ENCODE measurements at regions not wholly inside any gene's neighbourhood (a gene's known extent, or its start where the extent isn't known, plus 50 kb on each side); places are given as distances from the start of the nearest gene placed in this dataset.

DNA sequence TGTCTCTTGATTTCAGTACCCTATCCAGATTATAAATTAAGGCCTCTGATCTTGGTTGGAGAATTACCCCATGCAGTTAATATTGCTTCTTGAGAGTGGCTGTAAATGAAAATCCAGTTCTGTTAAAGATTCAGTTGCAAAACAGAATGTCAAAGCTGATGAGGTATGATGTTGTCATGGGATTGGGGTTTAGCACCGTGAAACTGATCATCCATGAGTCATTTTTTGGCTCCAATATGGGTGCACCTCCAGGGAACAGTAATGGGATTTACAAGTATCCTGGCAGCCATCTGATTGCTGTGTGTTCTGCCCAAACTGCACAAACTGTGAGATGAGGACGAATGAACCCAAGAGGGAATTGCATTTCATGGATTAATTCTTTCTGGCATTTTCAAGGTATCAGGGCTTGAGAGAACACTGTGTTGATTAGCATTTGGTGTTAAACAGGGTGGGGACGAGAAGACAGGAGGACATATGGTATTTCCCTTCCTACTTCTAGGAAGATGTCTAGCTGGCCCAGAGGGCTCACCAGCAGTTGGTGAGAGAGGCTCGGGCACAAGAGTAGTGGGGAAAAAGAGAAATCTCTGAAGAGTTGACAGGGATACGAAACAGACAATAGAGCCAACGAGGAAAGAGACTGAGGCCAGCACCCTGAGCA is 214.7 kb downstream of the GAS1 start:
- in situ Hi-C loops (cut with HindIII; ENCODE audit: low sequenced_read_pairs), result no loop called here

DNA sequence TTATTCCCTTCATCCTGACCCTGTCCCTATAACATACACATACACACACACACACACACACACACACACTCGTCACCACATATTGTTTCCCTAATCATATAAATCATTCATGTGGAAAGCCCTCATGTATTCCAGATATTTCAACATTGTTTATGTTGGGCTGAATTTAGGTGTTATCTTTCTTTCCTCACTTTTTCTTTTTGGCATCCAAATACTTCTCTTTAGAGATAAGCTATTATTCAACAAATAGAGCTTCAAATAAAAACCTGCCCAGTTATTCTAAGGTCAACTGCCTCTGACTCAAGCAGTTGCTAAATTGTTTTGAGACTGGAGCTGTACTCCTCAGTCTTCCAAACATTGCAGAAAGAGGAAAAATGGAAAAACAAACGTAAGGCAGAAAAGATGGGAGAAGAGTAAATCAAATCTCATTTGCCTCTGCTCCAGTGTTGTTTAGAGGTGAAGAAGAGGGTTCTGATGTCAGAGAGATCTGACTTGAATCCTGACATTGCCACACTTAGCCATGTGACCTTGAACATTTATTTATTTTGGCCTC is 215.7 kb downstream of the GAS1 start:
- in situ Hi-C loops (cut with HindIII; ENCODE audit: low sequenced_read_pairs), result no loop called here

DNA sequence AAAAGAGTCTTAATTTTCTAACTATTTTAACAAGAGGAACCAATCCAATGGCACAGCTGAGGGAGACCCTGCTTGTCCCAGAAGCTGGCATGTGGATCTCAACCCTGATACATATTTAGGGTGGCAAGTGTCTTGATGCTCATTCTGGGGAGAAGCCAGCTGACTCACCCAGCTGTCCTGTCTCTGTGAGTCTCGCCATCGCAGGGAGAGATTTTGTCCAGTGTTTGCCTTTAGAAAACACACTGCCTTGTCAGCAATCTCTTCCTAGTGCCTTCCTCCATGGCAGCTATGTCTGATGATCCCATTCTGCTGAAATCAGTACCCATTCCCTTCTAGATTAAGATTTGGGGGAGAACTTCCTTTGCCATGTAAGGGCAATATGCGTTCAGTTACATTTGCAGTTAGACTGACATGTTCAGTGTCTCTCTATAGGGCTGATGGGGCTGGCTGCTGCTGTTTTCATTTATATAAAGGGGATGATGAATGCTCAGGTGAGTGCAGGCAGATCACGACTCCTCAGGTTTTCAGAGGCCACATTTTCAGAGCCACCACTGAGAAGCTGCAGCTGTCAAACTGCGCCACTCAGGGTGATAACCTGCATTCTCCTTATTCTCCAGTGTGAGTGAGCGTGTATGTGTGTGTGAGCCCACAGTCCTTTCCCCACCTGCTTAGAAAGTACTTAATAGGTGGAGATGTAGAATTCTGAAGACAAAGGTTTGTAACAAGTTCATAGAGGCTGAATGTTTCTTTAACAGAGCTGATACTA is 217.0 kb downstream of the GAS1 start:
- in situ Hi-C loops (cut with HindIII; ENCODE audit: low sequenced_read_pairs), result no loop called here

DNA sequence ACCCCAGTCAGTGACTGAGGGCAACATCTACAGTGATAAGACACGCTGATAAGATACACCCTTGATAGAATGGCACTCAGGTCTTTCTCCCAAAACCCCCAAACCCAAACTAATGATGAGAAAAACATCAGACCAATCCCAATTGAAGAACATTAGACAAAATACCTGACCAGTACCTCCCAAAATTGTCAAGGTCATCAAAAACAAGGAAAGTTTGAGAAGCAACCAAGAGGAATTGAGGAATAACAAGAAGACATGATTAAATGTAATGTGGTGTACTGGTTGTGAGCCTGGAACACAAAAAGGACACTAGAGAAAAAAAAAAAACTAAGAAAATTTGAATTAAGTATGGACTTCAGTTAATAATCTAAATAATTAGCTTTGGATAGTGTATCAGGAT is 222.8 kb downstream of the GAS1 start:
- in situ Hi-C loops (cut with HindIII; ENCODE audit: low sequenced_read_pairs), result no loop called here

DNA sequence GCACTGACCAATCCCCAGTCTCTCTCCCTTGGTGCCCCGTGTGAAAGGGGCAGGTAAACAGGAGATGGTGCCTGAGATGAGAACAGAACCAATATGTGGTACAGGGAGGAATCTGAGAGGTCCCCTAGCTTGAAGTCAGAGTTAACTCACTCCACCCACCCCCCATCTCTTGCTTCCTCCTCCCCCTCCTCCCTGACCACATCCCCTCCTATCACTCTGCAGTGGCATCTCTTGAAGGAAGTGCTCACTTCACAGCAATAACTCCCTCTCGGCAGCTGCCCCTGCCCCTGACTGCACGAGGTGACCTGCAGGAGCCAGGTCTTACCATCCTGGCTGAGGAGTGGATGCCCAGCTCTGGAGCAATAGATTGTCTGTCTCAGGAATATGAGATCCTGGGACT is 224.0 kb downstream of the GAS1 start:
- in situ Hi-C loops (cut with HindIII; ENCODE audit: low sequenced_read_pairs), result no loop called here

DNA sequence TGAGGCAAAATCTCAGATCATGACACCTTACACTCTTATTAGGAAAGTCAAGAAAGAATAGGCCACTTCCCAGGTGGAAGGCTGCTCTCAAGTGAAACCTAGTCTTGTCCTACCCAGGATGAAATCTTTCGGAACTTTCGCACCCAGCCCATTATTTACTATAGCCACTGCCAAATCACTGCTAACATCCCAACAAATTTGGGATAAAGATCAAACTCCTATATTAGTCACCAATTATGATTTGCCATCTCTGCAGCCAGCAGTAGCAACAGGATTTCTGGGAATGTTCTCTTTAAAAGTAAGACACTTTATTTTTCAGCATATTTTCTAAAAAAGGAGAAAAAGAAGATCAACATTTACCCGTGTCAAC is 224.6 kb downstream of the GAS1 start:
- in situ Hi-C loops (cut with HindIII; ENCODE audit: low sequenced_read_pairs), result no loop called here

DNA sequence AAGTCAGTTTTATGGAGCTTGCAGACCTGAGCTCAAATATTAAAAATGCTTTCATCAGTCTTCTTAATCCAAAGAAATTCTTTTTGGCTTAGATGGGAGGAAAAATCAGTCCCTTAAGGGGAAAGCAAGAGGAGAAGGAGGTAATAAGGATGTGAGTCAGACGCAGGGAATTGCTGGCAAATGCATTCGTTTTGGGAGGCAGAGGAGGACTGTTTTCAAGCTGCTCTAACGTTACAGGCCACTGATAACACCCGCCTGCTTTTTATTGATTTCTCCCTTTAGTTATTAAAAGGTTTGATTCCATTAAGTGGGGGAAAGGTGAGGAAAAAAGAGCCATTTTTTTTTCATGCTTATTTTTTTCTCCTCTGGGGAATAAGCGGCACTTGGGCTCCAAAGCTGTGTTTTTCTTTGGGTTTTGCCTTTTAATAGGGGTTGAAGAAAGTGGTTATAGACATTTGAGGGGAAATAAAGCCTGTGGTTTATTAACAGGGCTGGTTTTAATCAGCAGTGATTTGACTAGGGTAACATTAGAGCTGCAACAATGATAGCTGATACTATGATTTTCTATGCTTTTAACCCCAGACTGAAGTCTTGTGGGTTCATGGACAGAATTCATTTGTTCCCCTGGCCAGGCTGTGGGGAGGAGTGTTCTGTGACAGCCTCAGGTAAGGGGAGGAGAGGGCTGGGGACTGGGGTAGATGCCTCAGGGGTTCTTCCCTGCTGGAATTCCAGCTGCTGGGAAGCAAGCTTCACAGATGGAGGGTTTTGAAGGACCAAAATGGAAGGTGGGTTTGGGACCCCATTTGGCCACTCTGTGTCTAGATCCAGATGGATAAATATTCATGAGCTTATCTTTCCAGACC is 225.2 kb downstream of the GAS1 start:
- in situ Hi-C loops (cut with HindIII; ENCODE audit: low sequenced_read_pairs), result no loop called here

DNA sequence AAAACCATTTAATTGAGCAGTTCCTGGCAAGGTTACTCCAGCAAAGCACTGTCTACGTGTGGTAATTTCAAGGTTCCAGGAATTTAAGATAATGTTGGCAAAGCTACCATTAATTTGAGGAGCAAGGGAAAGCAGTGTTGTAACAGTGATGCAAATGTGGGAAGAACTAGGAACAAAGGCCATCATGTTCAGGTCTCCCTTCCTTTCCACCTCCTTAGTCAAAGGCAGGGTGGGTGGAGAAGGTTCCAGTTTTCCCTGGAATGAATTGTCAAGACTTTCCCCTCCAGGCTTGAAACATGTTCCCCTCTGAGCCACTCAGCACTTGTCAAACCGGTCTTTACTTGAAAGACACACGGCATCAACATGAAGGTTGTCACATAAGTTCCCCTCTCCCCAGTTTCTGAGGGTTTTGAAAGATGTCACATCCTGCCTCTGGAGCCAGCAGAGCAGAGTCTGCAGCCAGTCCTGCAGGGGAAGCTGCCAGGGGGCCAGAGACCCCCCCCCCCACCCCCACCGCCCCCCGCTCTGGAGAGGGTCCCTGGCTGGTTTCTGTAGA is 226.0 kb downstream of the GAS1 start:
- in situ Hi-C loops (cut with HindIII; ENCODE audit: low sequenced_read_pairs), result no loop called here

DNA sequence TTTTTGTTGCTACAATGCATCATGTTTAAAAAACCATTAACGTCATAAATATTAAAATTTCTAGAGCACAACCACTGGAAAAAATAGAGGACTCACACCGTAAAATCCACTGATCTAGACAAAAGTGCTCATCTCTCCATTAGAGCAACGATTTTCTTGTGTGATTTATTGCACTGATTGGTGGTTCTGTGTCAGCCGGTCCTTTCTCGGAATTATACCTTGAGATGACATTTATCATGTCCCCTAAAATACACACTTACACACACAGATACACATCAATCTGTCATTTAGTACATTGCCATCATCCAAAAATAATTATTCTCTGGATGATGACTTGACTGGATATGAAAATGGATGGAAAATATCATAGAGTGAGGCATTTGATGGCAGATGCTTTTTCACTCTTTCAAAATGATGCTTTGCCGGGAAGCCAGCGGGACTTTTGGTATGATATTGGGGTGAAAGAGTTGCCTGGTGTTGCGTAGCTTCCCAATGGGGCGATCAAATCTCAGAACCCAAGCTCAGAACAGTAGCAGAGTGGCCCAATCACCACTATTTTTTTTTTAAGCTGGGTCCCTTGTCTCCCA is 226.6 kb downstream of the GAS1 start:
- in situ Hi-C loops (cut with HindIII; ENCODE audit: low sequenced_read_pairs), result no loop called here

DNA sequence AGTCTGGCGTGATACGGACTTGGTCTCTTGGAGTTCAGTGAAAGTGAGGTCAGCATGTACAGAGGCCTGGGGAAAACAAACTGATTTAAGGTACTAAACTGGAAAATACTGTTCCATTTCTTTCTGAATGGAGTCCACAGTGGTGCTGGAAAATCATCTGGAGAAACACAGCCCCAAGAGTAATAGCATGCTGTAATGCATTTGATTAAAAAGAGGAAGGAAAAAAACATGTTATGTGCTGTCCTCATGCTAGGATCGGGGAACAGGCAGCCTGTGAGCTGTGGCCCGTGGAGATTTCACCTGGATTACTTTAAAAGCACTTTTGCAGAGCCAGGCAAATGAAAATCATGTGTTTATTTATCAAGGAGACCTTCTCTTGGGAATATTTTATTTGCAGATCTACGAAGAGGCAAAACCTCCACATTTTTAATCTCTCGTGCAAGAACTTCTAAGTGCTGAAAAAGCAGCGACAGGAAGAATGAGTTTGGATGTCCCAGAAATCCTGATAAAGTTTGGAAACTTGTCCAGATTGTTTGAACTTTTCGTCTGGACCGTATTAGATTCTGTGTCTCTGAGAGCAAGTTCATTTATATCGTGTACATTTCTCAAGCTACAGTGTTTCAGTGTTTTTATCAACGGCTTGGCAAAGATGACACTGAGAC is 228.8 kb downstream of the GAS1 start:
- in situ Hi-C loops (cut with HindIII; ENCODE audit: low sequenced_read_pairs), result no loop called here

DNA sequence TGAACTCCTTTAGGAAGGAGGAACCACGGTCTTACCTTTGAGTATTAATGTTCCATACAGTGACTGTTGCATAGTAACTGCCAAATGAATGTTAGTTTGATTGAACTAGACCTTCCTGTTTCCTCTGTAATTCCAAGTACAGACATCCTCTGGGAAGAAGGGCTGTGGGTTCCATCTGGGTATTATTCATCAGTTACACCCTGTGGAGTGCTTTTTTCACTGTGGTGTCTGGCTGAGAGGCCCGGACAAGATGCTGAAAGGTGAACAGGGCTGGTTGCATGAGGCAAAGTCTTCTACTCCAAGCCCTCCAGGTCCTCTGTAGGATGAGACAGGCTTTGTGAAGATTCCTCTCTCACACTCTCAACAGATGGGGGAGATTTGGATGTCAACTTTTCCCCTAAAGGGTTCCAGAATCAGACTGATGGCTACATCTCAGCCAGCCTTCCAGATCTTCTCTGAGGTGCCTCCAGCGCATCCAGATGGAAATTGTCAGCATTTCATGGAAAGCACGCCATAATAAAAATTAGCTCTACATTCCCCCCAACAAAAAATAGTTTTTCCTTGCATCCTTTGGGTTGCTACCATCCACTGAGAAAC is 230.9 kb downstream of the GAS1 start:
- in situ Hi-C loops (cut with HindIII; ENCODE audit: low sequenced_read_pairs), result no loop called here

DNA sequence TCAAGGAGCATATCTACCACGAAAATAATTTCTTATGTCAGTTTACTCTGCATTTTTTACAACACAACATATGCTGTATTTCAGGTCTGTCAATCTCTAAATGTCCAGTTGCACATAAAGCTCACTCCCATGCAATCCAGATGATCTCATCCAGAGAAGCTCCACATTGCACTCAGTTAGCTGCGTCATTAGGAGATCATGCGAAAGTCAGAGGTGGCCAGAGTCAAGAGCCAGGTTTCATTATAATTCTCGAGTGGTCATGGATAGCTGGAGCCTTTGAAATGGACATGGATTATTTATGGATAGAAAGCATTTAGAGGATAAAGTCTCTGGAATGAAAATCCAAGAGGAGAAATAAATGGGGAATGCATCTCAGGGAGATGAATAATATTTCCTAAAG is 232.3 kb downstream of the GAS1 start:
- in situ Hi-C loops (cut with HindIII; ENCODE audit: low sequenced_read_pairs), result no loop called here

DNA sequence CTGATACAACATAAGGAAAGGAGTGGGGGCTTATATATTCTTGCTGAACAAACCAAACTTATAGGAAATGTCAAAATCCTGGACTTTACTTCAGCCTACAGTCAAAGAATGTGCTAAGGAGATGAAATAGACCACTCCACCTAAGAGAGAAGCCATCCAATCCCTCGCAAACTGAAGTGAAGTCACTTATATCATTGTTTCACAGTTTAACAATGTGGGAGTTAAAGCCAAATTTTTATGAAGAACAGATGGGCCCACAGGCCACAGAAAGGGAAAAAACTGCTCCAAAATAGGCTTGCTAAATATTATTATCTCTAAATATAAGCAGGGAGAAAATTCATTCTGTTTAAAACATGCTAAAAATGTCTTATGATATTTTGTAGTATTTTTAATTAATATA is 233.3 kb downstream of the GAS1 start:
- in situ Hi-C loops (cut with HindIII; ENCODE audit: low sequenced_read_pairs), result no loop called here

DNA sequence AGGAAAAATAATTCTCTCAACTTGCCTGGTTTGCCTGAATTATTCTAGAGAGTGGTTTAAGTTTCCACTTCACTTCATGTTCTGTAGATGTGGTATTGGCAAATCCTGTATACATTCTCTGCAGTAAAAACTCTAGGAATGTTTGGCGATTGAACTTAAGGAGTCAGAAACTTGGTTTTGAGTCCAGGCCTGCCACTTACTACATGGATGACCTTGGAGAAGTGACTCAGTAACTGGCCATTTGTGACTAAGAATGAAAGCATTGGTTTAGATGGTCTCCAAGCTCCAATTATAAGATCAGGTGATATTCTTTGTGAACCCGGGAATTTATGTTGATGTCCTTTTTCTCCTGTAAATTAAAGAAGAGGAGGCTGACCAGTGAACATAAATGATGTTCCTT is 233.8 kb downstream of the GAS1 start:
- in situ Hi-C loops (cut with HindIII; ENCODE audit: low sequenced_read_pairs), result no loop called here

DNA sequence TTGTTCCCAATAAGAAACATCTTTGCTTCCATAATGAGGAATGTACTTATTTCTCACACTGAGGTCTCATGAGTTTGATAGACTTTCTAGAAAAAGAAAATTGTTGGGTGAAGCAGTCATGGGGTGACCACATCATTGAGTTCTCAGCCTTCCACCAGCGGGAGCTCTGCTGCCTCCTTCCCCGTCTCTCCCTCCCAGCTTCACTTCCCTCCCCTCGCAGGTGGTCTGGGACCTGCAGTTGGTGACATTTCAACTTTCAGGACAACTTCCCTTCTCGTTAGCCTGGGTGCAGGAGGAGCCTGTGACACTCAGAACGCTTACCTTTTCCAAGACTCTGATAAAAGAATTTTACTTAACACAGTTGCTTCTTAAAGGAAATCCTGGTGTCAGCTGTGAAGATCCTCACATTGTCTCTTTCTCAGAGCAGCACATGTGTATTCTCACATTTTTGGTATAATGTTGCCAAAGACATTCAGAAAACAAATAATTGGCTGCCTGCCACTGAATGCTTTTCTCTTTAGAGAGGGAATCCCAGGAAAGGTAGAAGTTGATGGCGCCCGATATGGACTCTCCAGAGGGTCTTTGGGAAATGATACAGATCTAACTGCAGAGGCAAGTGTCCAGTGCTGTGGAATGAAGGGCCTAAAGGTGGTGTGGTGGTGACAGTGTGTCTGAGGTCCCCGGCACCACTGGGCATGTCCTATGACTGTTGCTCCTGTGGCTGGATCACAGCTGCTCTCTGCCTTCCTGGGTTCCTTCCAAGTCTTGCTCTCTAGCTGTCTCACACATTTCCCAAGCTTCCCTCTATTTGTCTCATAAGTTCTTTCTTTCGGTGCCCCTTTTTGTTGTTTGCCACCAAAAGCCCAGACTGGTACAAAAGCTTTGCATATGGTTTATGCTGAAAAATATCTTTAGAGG is 238.1 kb downstream of the GAS1 start:
- in situ Hi-C loops (cut with HindIII; ENCODE audit: low sequenced_read_pairs), result no loop called here

DNA sequence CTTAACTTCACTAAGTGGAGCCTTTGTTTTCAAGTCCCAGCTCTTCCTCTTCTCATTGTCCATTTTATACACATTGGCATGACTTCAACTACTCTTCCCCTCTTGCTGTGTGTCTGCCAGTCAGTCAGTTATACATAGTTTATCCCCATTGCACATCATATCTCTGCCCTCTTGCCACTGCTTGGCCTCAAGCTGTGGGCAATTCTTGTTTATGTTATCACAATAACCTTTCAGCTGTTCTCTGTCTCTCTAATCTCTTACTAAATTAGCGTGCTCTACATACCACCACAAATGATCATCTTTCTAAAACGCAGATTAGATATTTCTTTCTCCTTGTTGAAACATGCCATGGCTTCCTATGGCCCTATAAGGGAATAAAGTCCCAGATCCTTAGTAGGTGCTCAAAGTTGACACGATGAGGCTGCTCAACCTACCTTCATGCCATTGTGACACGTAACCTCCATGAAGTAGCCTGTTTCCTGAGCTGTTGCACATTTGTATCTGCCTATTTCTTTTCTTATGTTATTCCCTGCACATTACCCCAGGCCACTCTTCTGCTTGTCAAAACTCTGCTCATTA is 239.3 kb downstream of the GAS1 start:
- in situ Hi-C loops (cut with HindIII; ENCODE audit: low sequenced_read_pairs), result no loop called here

DNA sequence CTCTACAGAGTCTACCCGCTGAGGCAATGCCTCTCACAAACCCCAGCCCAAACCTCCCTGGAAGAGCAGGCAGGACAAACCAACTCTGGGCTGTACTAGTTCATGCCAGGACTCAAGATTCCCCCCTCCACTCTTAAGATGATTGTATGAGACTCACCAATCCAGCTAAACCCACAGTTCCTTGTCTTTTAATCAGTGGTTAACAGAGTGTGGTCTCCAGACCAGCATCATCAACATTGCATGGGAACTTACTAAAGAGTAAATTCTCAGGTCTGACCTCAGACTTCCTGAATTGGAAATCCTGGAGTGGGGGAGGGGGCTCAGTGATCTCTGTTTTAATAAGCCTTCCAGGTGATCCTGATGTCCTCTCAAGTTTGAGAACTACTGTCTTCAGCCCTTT is 240.9 kb downstream of the GAS1 start:
- in situ Hi-C loops (cut with HindIII; ENCODE audit: low sequenced_read_pairs), result no loop called here

DNA sequence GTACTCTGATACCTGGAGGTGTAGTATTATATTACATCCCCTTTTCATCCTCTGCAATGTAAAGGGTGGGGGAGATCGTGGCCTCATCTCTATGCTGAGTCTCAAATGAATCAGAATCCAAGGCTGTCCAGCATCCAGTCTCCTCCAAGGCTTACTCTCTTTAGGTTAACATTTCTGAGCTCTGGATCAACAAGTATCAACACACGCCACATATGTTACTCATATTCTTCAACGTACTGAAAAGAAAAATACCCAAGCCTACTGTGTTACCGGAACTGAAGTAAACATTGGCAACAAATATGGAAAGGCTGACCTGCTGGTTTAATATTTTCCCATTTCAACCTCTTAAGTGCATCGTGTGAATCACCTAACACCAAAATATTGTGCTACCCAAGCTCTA is 241.8 kb downstream of the GAS1 start:
- in situ Hi-C loops (cut with HindIII; ENCODE audit: low sequenced_read_pairs), result no loop called here

DNA sequence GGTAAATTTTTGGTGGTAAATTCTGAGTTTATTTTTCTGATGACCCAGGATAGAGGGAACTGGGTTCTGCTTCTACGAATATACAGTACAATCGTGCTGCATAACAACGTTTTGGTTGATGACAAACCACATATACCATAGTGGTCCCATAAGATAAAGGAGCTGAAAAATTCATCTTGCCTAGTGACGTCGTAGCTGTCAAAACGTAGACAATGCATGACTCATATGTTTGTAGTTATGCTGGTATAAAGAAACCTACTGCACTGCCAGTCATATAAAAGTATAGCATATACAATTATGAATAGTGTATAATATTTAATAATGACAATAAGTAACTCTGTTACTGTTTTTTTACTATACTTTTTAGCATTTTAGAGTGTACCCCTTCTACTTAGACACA is 244.0 kb downstream of the GAS1 start:
- in situ Hi-C loops (cut with HindIII; ENCODE audit: low sequenced_read_pairs), result no loop called here

All from DLD1 (cell line).